GM21723 (cell line): ENCODE measurements at regions not wholly inside any gene's neighbourhood (a gene's known extent, or its start where the extent isn't known, plus 50 kb on each side); places are given as distances from the start of the nearest gene placed in this dataset.
"Not testable (repeated sequence)": the region's sequence is repeated elsewhere in the genome, so short reads cannot be mapped to it uniquely, and the experiment has no call there.

Source experiments
- ATAC-seq: cut with Tn5 transposase; IDR thresholded peaks from one replicate; pipeline ENCODE4 v1.9.1; 2021; ENCODE audit warnings: mild to moderate bottlenecking, moderate library complexity; ENCODE audit not compliant: unreplicated experiment

DNA sequence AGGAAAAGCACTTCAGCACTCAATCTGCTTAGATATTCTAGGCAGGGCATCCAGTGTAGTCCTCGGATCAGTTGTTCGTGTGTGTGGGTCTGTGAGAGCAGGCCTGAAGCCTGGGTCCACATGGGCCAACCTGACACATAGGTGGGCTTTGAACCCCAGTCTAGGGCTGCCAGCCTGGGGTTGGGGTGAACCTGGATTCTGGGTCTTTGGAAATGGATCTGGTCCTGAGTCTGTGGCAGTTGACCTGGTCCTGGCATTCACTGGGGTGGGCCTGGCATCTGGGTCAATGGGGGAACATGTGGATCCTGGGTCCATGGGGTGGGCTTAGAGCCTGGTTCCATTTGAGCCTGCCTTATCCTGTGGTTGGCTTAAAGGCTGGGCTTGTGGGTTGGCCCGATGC lies 492.6 kb upstream of the MAN1A1 start:
- no peak for ATAC-seq

- no peak for ATAC-seq
Observed at GRCh38 chr6:119838043-119838442, 488.5 kb upstream of the MAN1A1 start.

GRCh38 chr6:119834418-119834817 lies 484.9 kb upstream of the MAN1A1 start:
- no peak for ATAC-seq

- no peak for ATAC-seq
Observed at GRCh38 chr6:119832411-119832810, 482.9 kb upstream of the MAN1A1 start.

DNA sequence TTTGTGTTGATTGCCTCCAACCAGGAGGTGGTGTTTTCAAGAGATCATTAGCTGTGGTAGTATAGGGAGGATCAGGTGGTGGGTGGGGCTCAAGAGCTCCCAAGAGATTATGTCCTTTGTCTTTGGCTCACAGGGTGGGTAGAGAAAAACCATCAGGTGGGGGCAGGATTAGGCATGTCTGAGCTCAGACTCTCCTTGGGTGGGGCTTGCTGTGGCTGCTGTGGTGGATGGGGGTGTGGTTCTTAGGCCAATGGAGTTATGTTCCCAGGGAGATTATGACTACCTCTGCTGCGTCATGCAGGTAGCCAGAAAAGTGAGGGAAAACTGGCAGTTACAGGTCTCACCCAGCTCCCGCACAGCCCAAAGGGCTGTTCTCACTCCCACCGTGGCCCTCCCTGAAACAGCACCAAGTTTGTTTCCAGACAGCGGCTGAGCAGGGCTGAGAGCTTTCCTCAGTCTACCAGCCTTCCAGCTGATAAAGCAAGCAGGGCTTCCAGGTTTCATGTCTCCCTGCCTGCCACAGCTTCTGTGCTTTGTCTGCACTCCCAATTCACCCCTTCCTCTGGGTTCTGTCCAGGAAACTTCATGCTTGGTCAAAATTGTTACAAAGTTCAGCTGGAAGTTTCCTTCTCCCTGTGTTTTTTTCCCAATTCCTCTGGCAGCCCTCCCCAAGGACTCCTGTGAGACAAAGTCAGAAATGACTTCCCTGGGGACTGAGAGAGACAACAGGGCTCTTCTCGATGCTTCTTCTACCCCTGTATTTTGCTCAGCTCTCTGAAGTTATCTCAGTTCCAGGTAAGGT lies 481.1 kb upstream of the MAN1A1 start:
- no peak for ATAC-seq

DNA sequence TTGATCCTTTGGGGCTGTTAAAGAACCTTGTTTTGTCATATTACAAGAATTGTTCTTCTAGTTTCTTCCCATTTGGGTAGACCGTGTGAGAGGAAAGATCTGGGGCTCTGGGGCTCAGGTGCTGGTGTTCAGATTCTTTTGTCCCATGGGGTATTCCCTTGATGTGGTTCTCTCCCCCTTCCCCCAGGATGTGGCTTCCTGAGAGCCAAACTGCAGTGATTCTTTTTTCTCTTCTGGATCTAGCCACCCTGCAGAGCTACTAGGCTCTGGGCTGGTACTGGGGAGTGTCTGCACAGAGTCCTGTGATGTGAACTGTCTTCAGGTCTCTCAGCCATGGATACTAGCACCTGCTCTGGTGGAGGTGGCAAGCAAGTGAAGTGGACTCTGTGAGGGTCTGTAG lies 480.5 kb upstream of the MAN1A1 start:
- no peak for ATAC-seq

DNA sequence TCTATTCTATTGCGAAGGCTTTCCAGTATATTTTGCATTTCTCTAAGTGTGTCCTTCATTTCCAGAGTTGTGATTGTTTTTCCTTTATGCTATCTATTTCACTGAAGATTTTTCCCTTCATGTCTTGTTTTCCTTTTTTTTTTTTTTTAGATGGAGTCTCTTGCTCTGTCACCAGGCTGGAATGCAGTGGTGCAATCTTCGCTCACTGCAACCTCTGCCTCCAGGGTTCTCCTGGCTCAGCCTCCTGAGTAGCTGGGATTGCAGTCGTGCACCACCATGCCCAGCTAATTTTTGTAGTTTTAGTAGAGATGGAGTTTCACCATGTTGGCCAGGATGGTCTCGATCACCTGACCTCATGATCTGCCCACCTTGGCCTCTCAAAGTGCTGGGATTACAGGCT lies 479.9 kb upstream of the MAN1A1 start:
- ATAC-seq, result not testable (repeated sequence)

DNA sequence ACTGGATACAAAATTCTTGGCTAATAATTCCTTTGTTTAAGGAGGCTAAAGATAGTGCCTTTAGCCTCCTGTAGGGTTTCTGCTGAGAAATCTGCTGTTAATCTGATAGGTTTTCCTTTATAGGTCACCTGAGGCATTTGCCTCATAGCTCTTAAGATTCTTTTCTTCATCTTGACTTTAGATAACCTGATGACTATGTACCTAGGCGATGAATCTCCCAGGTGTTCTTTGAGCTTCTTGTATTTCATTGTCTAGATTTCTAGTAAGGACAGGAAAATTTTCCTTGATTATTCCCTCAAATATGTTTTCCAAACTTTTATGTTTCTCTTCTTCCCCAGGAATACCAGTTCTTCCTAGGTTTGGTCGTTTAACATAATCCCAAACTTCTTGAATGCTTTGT lies 479.4 kb upstream of the MAN1A1 start:
- no peak for ATAC-seq

DNA sequence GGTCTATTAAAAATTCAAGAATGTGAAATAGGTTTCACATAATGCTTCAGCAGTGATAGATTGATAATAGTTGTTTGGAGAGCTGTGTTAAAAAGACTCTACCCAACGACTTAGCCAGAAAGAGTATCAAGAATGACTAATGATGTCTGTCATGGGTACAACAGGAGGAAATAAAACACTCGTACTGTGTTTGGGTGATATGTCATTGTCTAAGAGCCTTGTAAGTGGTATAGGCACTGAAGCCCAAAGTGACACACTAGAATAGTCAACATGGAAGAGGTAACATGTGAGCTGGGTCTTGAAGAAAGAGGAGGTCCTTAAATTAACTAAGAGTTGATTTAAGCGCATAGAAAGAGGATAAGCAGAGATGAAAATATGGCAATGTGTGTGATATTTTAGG lies 471.8 kb upstream of the MAN1A1 start:
- ATAC-seq, result no peak

DNA sequence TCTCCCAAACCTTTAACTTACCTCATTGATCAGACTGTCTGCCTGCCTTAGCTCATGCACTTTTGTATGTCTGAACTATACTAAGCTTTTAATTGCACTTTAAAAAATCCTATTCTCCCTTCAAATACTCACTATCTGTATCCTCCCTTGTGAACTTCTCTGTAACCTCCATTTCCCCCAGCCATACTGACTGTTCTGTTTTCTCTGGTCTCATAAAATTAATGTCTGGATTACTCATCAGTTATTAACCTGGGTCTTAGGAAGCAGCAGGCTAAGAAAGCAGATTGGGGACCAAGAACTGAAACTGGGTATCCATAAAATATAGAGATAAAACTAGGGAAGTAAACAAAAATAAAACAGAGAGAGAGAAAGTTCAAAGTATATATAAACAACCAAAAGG lies 469.3 kb upstream of the MAN1A1 start:
- no peak for ATAC-seq

- ATAC-seq, result no peak
Observed at GRCh38 chr6:119814609-119815400, 465.2 kb upstream of the MAN1A1 start.

DNA sequence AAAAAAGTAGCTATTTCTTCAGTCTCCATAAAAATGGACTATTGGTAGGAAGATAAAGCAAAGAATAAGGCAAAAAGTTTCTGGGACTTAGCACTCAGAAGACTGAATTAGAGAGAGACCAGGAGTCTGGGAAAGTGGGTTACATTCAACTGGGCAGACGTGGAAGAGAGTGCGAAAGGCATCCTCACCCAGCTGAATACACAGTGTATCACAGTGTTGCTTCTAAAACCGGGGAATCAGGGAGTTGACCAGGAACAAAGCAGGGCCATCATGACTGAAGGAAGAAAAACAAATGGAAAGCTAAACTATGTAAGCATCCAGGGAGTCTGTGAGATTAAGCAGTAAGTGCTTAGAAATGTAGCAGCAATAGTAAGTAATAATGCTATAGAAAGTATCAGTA lies 452.9 kb upstream of the MAN1A1 start:
- no peak for ATAC-seq

- no peak for ATAC-seq
Observed at GRCh38 chr6:119801056-119801455, 451.5 kb upstream of the MAN1A1 start.

DNA sequence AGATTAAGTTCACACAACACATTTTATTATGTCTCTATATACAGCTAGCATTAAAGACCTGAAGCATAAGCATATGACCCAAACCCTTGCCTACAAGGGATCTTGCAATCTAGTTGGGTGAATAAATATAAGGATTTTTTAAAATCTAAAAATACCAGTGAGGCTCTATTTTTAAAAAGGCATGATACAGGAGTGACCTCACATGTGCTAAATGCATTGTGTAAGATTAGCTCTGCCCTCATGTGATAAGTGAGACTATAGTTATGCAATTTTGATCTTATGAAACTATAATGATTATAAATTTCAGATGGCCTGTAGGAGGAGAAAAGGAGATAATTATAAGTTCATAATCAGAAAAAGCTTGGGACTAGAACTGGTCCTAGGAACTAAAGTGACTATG lies 451.0 kb upstream of the MAN1A1 start:
- ATAC-seq, result no peak

GRCh38 chr6:119799596-119800509 lies 450.3 kb upstream of the MAN1A1 start:
- no peak for ATAC-seq

- no peak for ATAC-seq
Observed at GRCh38 chr6:119791736-119792135, 442.2 kb upstream of the MAN1A1 start.

- ATAC-seq, result no peak
Observed at GRCh38 chr6:119781365-119781764, 431.8 kb upstream of the MAN1A1 start.

- no peak for ATAC-seq
Observed at GRCh38 chr6:119768201-119768600, 418.6 kb upstream of the MAN1A1 start.

GRCh38 chr6:119764927-119765681 lies 415.5 kb upstream of the MAN1A1 start:
- ATAC-seq, result no peak

GRCh38 chr6:119760046-119760445 lies 410.5 kb upstream of the MAN1A1 start:
- ATAC-seq, result no peak

- no peak for ATAC-seq
Observed at GRCh38 chr6:119758385-119758784, 408.8 kb upstream of the MAN1A1 start.
